Endothelial cell of umbilical vein (primary cell): ENCODE measurements at regions not wholly inside any gene's neighbourhood (a gene's known extent, or its start where the extent isn't known, plus 50 kb on each side); places are given as distances from the start of the nearest gene placed in this dataset.

Source experiments
- BruUV-seq: library from RNA; stranded (reverse); fragments of 400-500 nt; replicated peaks from 2 replicates; lab custom pipeline; 2021; lab: Mats Ljungman, UMichigan
- CTCF ChIA-PET: fragments of 300-600, 350-600 bp; sonication (Branson Sonifier 250); formaldehyde crosslinking; loops from one replicate; lab custom pipeline; 2021; ENCODE audit warnings: antibody characterized with exemption, inconsistent platforms; lab: Charles Lee
- POLR2A ChIA-PET: fragments of 300-600, 350-600 bp; sonication (Branson Sonifier 250); formaldehyde crosslinking; loops from one replicate; lab custom pipeline; 2021; ENCODE audit warnings: antibody characterized with exemption, inconsistent platforms; lab: Charles Lee
- DNase-seq: peaks from one replicate; pipeline ENCODE4 v3.0.0-alpha.2; 2011; ENCODE audit warnings: low read depth, low spot score
- FAIRE-seq: peaks from 2 replicates; lab custom pipeline; 2011; peaks lifted over from hg19 to GRCh38; lab: Jason Lieb, UNC
- H2AFZ ChIP-seq: 2 replicates; pipeline ENCODE4 v1.6.0; 2012; ENCODE audit warnings: low read depth, low read length, control low read depth, inconsistent platforms
- H3K27ac ChIP-seq: 2 replicates; pipeline ENCODE4 v1.5.1; 2011; ENCODE audit warnings: low read depth, mild to moderate bottlenecking, control low read depth, low read length, moderate library complexity; ENCODE audit not compliant: insufficient read depth
- H3K27me3 ChIP-seq, 2 experiments: 2 replicates each; pipeline versions ENCODE4 v1.6.0 to v1.6.1; 2011; ENCODE audit warnings: low read length in 2 of 2, mixed read lengths in 1 of 2; ENCODE audit not compliant: control insufficient read depth in 2 of 2, insufficient read depth in 2 of 2
- H3K36me3 ChIP-seq, 2 experiments: 2 replicates in 1 of 2; 3 replicates in 1 of 2; pipeline ENCODE4 v1.5.1; 2011; ENCODE audit warnings: low read length in 2 of 2, mild to moderate bottlenecking in 1 of 2, moderate library complexity in 1 of 2; ENCODE audit not compliant: control insufficient read depth in 2 of 2, insufficient read depth in 2 of 2; ENCODE audit errors: extremely low read depth in 1 of 2
- H3K4me1 ChIP-seq: 3 replicates; pipeline ENCODE4 v1.5.1; 2011; ENCODE audit warnings: mild to moderate bottlenecking, low read length; ENCODE audit not compliant: control insufficient read depth, insufficient read depth; ENCODE audit errors: extremely low read depth
- H3K4me2 ChIP-seq: 2 replicates; pipeline ENCODE4 v1.6.1; 2011; ENCODE audit warnings: low read length, control low read depth, mixed read lengths; ENCODE audit not compliant: insufficient read depth
- H3K4me3 ChIP-seq, 3 experiments: fragments of 200-600 bp in 1 of 3; sonication (generic), shearing (Covaris generic) in 1 of 3; replicated peaks in 1 of 3; 2 replicates each; pipeline ENCODE4 v1.5.1; 2011 to 2016; ENCODE audit warnings: control low read depth in 3 of 3, low read length in 3 of 3, mild to moderate bottlenecking in 2 of 3, inconsistent platforms in 1 of 3, low read depth in 1 of 3, moderate library complexity in 1 of 3; ENCODE audit not compliant: insufficient read depth in 1 of 3
- H3K79me2 ChIP-seq: 2 replicates; pipeline ENCODE4 v1.6.0; 2012; ENCODE audit warnings: low read length, inconsistent platforms; ENCODE audit not compliant: control insufficient read depth, insufficient read depth
- H3K9ac ChIP-seq: replicated peaks from 2 replicates; pipeline ENCODE3; 2011; ENCODE audit warnings: low read length, control low read depth; ENCODE audit not compliant: insufficient read depth; ENCODE audit errors: extremely low read depth
- H3K9me1 ChIP-seq: replicated peaks from 3 replicates; pipeline ENCODE4 v1.6.0; 2011; ENCODE audit warnings: mild to moderate bottlenecking, low read length; ENCODE audit not compliant: control insufficient read depth, insufficient read depth; ENCODE audit errors: extremely low read depth
- H3K9me3 ChIP-seq: replicated peaks from 2 replicates; pipeline ENCODE4 v1.5.1; 2012; ENCODE audit warnings: low read length, inconsistent platforms; ENCODE audit not compliant: control insufficient read depth, insufficient read depth
- H4K20me1 ChIP-seq: replicated peaks from 2 replicates; pipeline ENCODE3; 2011; ENCODE audit warnings: mild to moderate bottlenecking, low read length; ENCODE audit not compliant: control insufficient read depth, insufficient read depth; ENCODE audit errors: extremely low read depth
- EZH2 ChIP-seq: IDR thresholded peaks from 2 replicates; pipeline ENCODE4 v1.6.1; 2012; ENCODE audit warnings: borderline replicate concordance, low read depth, mild to moderate bottlenecking, moderate library complexity, low read length, inconsistent platforms; ENCODE audit not compliant: severe bottlenecking
- FOS ChIP-seq: IDR thresholded peaks from 2 replicates; pipeline ENCODE4 v1.6.1; 2011; ENCODE audit warnings: mild to moderate bottlenecking, low read length, moderate library complexity, borderline replicate concordance; ENCODE audit not compliant: insufficient read depth
- GATA2 ChIP-seq: IDR thresholded peaks from 2 replicates; pipeline ENCODE4 v1.7.0; 2011; ENCODE audit warnings: low read depth, mild to moderate bottlenecking, moderate library complexity, mixed read lengths, low read length; ENCODE audit not compliant: insufficient read length, insufficient read depth
- JUN ChIP-seq: IDR thresholded peaks from 2 replicates; pipeline ENCODE4 v1.6.1; 2011; ENCODE audit warnings: borderline replicate concordance, low read depth; ENCODE audit not compliant: insufficient read length, insufficient read depth
- POLR2A ChIP-seq: IDR thresholded peaks from 2 replicates; pipeline ENCODE4 v1.6.1; 2012; ENCODE audit warnings: low read depth, mild to moderate bottlenecking, control low read depth, low read length
- POLR2AphosphoS5 ChIP-seq: IDR thresholded peaks from 2 replicates; pipeline ENCODE4 v1.6.1; 2012; ENCODE audit warnings: low read depth, mild to moderate bottlenecking, control low read depth, low read length, moderate library complexity; ENCODE audit not compliant: insufficient read depth
- dilution Hi-C: fragments of 300-500 bp; cut with MboI; formaldehyde crosslinking; loops from one replicate; pipeline ENCODE4 v1.15.0; 2019; ENCODE audit warnings: low sequenced_read_pairs; ENCODE audit not compliant: extremely low pct_ligation_motif_present
- intact Hi-C: fragments of 100-400 bp; cut with micrococcal nuclease; formaldehyde crosslinking; loops from one replicate; pipeline ENCODE4 v1.10.0; 2022
- TF ChIP-seq, protein P1 (sequence below), 2 donors: IDR thresholded peaks; 1 replicate in 1 of 2; 2 replicates in 1 of 2; pipeline ENCODE4 v1.5.1; 2011; ENCODE audit warnings: low read length in 2 of 2, mild to moderate bottlenecking in 2 of 2, moderate library complexity in 2 of 2, control low read depth in 1 of 2, inconsistent platforms in 1 of 2, low read depth in 1 of 2; ENCODE audit not compliant: insufficient read depth in 1 of 2; ENCODE audit errors: extremely low read depth in 1 of 2
- TF ChIP-seq, protein P2 (sequence below): IDR thresholded peaks from 2 replicates; pipeline ENCODE4 v1.6.1; 2011; ENCODE audit not compliant: insufficient read depth, insufficient read length

DNA sequence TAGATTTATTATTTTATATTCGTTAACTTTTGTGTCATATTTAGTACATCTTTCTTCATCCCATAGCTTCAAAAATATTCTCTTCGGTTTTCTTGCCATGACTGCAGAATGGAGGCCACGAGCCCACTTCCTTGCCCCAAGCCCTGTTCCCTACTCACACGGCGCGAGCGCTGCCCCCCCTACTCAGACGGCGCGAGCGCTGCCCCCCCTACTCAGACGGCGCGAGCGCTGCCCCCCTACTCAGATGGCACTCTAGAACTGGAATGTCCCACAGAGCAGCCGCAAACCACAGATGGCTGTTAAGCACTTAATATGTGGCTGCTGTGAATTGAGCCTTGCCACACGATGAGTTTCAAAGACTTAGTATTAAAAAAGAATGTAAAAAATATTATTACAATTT, 102.2 kb upstream of the PEG3 start:
- Histone ChIP-seq H4K20me1 (no peaks in the 10 kb centered on the region), H3K9ac (no peak overlapping the region), H3K9me1 (no peaks in the 10 kb centered on the region), H3K79me2 (no peaks in the 10 kb centered on the region), H3K36me3 (no peaks in the 10 kb centered on the region), H3K27ac (no peak overlapping the region), H3K9me3 (peaks cover 2% of the 10 kb centered on the region), H3K4me3 (no peak overlapping the region), H3K4me1 (no peaks in the 10 kb centered on the region), H2AFZ (no peak overlapping the region), H3K4me2 (no peak overlapping the region), H3K27me3 (no peaks in the 10 kb centered on the region)
- BruUV-seq: no TSS peak
- POLR2A ChIA-PET: no interaction called here
- CTCF ChIA-PET: no interaction called here
- no peak for FAIRE-seq
- TF ChIP-seq, protein P1, sequence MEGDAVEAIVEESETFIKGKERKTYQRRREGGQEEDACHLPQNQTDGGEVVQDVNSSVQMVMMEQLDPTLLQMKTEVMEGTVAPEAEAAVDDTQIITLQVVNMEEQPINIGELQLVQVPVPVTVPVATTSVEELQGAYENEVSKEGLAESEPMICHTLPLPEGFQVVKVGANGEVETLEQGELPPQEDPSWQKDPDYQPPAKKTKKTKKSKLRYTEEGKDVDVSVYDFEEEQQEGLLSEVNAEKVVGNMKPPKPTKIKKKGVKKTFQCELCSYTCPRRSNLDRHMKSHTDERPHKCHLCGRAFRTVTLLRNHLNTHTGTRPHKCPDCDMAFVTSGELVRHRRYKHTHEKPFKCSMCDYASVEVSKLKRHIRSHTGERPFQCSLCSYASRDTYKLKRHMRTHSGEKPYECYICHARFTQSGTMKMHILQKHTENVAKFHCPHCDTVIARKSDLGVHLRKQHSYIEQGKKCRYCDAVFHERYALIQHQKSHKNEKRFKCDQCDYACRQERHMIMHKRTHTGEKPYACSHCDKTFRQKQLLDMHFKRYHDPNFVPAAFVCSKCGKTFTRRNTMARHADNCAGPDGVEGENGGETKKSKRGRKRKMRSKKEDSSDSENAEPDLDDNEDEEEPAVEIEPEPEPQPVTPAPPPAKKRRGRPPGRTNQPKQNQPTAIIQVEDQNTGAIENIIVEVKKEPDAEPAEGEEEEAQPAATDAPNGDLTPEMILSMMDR (IDR thresholded peaks at IDR 0.05; ENCODE audit: extremely low read depth in 1 of 2, insufficient read depth in 1 of 2, low read depth in 1 of 2, low read length in 2 of 2): no peak
- TF ChIP-seq FOS: no peak
- TF ChIP-seq EZH2: no peak
- TF ChIP-seq POLR2AphosphoS5: no peak
- no peak for TF ChIP-seq GATA2
- TF ChIP-seq, protein P2, sequence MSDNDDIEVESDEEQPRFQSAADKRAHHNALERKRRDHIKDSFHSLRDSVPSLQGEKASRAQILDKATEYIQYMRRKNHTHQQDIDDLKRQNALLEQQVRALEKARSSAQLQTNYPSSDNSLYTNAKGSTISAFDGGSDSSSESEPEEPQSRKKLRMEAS: no peak
- no peak for TF ChIP-seq JUN
- no peak for TF ChIP-seq POLR2A
- dilution Hi-C loops: no loop called here
- intact Hi-C loops: no loop called here
- DNase-seq: peak; percentile 8
